Astrocyte of the cerebellum (primary cell): ENCODE measurements at regions not wholly inside any gene's neighbourhood (a gene's known extent, or its start where the extent isn't known, plus 50 kb on each side); places are given as distances from the start of the nearest gene placed in this dataset.
"Not testable (repeated sequence)": the region's sequence is repeated elsewhere in the genome, so short reads cannot be mapped to it uniquely, and the experiment has no call there.

ENCODE experiments used
- DNase-seq: peaks from one replicate; pipeline ENCODE4 v3.0.0-alpha.2; 2011; ENCODE audit warnings: low read depth
- H3K4me3 ChIP-seq: 2 replicates; pipeline ENCODE4 v1.5.1; 2011; ENCODE audit warnings: mild to moderate bottlenecking, low read depth, low read length, moderate library complexity
- CTCF ChIP-seq: IDR thresholded peaks from 2 replicates; pipeline ENCODE4 v1.5.1; 2012; ENCODE audit warnings: low read length, low read depth, moderate library complexity, mild to moderate bottlenecking; ENCODE audit errors: missing control alignments
- in situ Hi-C: cut with HindIII; loops from 2 replicates; pipeline ENCODE4 v1.10.0; 2017; ENCODE audit warnings: low sequenced_read_pairs

- in situ Hi-C loops = no loop called here
- no peak overlapping the region for H3K4me3 ChIP-seq
- no peak for DNase-seq
- no peak for TF ChIP-seq CTCF
Observed at GRCh38 chr3:101133652-101134051, 140.4 kb upstream of the ABI3BP start.

- DNase-seq, in situ Hi-C loops, H3K4me3 ChIP-seq: not testable (repeated sequence)
Observed at GRCh38 chr3:101133197-101133596, 140.0 kb upstream of the ABI3BP start.

- no peak for TF ChIP-seq CTCF
- DNase-seq = no peak
- in situ Hi-C loops = no loop called here
- no peak overlapping the region for H3K4me3 ChIP-seq
Observed at GRCh38 chr3:101131767-101132166, 138.5 kb upstream of the ABI3BP start.

DNA sequence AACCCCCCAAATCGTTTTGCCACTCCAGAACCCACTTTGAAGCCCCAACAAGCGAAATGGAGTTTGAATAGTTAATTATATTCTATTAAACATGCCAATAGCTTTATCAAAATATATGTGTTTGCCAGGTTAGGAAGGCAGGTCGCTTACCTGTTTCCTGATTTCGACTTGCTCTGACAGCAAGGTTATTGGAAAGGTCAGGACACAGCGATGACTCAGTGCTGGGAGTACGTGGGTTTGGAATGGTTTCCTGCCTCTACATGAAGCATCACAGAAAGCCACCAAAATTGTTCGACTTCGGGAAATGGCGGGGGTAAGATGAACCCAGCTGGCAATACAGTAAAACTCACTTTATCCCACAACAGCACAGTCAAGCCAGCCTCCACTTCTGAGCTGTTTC lies 135.6 kb upstream of the ABI3BP start:
- in situ Hi-C loops = no loop called here
- no peak for DNase-seq
- no peak overlapping the region for H3K4me3 ChIP-seq
- TF ChIP-seq CTCF = no peak

DNA sequence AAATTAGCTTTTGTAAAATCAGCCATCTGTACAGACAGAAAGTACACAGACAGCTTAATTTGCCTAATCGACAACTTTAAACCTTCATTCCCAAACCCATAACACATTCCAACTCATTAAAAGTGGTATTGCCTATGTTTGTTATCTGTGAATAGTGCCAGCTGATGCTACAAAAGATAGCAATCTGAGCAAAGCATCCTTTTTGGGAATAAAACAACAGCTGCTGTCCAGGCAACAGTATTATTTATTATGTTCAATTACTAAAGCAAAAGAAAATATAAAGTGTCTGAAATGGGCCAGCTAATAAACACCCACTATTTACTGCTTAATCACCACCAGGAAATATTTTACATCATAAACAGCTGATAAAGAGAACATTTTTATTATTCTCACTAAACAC lies 134.8 kb upstream of the ABI3BP start:
- in situ Hi-C loops = no loop called here
- TF ChIP-seq CTCF = no peak
- no peak for DNase-seq
- H3K4me3 ChIP-seq = no peak overlapping the region

DNA sequence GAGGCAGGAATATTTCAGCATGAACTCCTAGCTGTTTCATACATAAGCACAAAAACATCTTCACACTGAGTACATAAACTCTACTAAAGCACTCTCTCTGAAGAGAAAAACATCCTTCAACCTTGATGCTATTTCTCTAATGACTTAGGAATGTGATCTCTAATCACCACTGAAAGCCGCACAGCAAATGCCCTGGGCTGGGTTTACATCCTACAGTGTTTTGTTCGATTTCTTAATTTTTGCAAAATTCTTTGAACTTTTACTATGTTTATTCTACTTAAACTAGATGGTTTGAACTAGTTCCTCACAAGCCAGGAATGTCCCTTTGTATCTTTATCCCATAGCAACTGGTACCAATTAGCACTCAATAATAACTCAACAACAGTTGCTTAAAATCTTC lies 130.9 kb upstream of the ABI3BP start:
- TF ChIP-seq CTCF = no peak
- in situ Hi-C loops = no loop called here
- no peak overlapping the region for H3K4me3 ChIP-seq
- DNase-seq = no peak

DNA sequence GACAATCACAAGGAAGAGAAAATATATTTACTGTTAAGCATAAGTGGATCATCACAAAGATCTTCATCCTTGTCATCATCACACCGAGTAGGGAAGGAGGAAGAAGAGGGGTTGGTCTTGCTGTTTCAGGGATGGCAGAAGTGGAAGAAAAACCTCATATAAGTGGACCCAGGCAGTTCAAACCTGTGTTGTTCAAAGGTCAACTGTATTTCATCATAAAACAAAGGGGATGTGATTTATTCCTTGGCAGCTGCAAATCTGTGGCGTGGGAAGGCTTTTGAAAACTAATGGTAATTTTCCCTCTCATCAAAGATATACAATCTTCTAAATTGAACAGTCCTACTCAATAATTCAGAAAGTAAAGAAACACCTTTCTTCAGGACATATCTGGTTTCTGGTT lies 129.9 kb upstream of the ABI3BP start:
- DNase-seq = no peak
- in situ Hi-C loops = no loop called here
- H3K4me3 ChIP-seq = no peak overlapping the region
- no peak for TF ChIP-seq CTCF
